ENCODE measurements at regions not wholly inside any gene's neighbourhood (a gene's known extent, or its start where the extent isn't known, plus 50 kb on each side); places are given as distances from the start of the nearest gene placed in this dataset.

DNA sequence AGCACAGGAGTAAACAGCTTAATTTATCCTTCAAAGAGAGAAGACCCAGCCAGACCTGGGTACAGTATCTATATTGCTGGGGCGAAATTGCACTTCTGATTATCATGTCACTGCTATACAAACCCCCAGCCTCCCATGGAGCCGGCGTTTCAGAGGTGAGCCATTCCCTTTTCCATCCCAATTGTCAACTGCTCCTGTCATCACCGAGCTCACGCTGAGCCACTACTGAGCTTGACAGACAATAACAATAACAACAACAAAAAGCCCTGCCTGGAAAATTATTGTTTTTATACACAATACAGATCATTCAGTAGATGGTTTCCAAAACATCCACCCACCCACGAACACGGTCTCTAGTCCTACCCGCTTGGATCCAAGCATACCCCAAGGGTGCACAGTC is 129.0 kb upstream of the JARID2 start:
- H3K9ac ChIP-seq: no peak overlapping the region
- no peaks in the 10 kb centered on the region for H3K9me3 ChIP-seq
- no peak overlapping the region for H3K4me3 ChIP-seq (ENCODE audit: low read depth in 2 of 2, low read length in 1 of 2)
- no peaks in the 10 kb centered on the region for H3K9me2 ChIP-seq
- no peaks in the 10 kb centered on the region for H3F3A ChIP-seq (replicated peaks; ENCODE audit: insufficient read depth)
- no peak overlapping the region for H3K27ac ChIP-seq (ENCODE audit: low read depth in 2 of 2, low read length in 1 of 2)
- no peak for DNase-seq
- WGBS (ENCODE audit: low lambda C conversion rate): 65% methylated on average over 8 of the region's 8 CpGs
- CTCF ChIA-PET: no interaction called here
- no peak for TF ChIP-seq GABPA (IDR thresholded peaks at IDR 0.05; ENCODE audit: low read depth)
- no peak for TF ChIP-seq RFX5 (IDR thresholded peaks at IDR 0.05; ENCODE audit: low read length)
- TF ChIP-seq YY1 (IDR thresholded peaks at IDR 0.05; ENCODE audit: low read depth): no peak
- TF ChIP-seq, protein P1, sequence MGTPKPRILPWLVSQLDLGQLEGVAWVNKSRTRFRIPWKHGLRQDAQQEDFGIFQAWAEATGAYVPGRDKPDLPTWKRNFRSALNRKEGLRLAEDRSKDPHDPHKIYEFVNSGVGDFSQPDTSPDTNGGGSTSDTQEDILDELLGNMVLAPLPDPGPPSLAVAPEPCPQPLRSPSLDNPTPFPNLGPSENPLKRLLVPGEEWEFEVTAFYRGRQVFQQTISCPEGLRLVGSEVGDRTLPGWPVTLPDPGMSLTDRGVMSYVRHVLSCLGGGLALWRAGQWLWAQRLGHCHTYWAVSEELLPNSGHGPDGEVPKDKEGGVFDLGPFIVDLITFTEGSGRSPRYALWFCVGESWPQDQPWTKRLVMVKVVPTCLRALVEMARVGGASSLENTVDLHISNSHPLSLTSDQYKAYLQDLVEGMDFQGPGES (IDR thresholded peaks at IDR 0.05; ENCODE audit: low read depth, low read length): no peak
- TF ChIP-seq TAF1 (IDR thresholded peaks at IDR 0.05; ENCODE audit: borderline replicate concordance, low read depth, low read length): no peak
- no peak for TF ChIP-seq GATA2 (CRISPR knock-in tag; IDR thresholded peaks at IDR 0.05)
- TF ChIP-seq, protein P2, sequence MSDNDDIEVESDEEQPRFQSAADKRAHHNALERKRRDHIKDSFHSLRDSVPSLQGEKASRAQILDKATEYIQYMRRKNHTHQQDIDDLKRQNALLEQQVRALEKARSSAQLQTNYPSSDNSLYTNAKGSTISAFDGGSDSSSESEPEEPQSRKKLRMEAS (IDR thresholded peaks at IDR 0.05; ENCODE audit: low read depth): no peak
- TF ChIP-seq NRF1 (IDR thresholded peaks at IDR 0.05; ENCODE audit: low read depth, low read length): no peak
- H2AFZ ChIP-seq (ENCODE audit: low read depth): no peak overlapping the region
- POLR2A ChIA-PET: interaction anchor here (0.8 kb wide), 1 partner anchor 10 kb away, joined by 3 read pairs; no protein-coding TSS in a partner anchor
- H3K4me2 ChIP-seq: no peak overlapping the region
- H3K36me3 ChIP-seq (replicated peaks in 1 of 2; ENCODE audit: control insufficient read depth in 1 of 2, insufficient read depth in 2 of 2, low read length in 1 of 2): no peaks in the 10 kb centered on the region
- H4K20me1 ChIP-seq (ENCODE audit: insufficient read depth): no peaks in the 10 kb centered on the region
- no peaks in the 10 kb centered on the region for H3K4me1 ChIP-seq (ENCODE audit: control insufficient read depth in 1 of 2, insufficient read depth in 2 of 2, low read depth in 1 of 2, low read length in 1 of 2)
- H3K27me3 ChIP-seq (ENCODE audit: insufficient read depth): no peaks in the 10 kb centered on the region
- no peaks in the 10 kb centered on the region for H3K79me2 ChIP-seq (ENCODE audit: insufficient read depth)

DNA sequence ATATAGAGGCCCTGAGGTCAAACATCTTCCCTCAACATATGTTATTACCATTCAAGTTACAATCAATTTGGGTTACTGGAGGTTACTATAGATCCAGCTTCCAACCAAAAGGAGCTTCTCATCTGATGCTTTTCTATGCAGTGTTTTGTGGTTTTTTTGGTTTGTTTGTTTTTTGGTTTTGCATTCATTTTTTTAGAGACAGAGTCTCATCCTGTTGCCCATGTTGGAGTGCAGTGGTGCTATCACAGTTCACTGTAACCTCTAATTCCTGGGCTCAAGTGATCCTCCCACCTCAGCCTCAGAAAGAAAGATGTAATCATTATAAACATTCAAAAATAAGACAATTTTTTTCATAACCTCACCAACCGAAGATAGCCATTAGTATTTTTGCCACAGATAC is 124.4 kb upstream of the JARID2 start:
- POLR2A ChIA-PET: no interaction called here

More for the DNA sequence above, 124.4 kb upstream of the JARID2 start:
- 46% methylated on average over 1 of the region's 1 CpG for WGBS (ENCODE audit: low lambda C conversion rate)
- Histone ChIP-seq H3K27me3 (ENCODE audit: insufficient read depth) (no peaks in the 10 kb centered on the region), H4K20me1 (ENCODE audit: insufficient read depth) (no peaks in the 10 kb centered on the region), H3K9me2 (no peaks in the 10 kb centered on the region), H3K27ac (ENCODE audit: low read depth in 2 of 2, low read length in 1 of 2) (no peak overlapping the region), H3K4me3 (ENCODE audit: low read depth in 2 of 2, low read length in 1 of 2) (no peak overlapping the region), H3K4me2 (no peak overlapping the region), H3K79me2 (ENCODE audit: insufficient read depth) (no peaks in the 10 kb centered on the region), H3F3A (replicated peaks; ENCODE audit: insufficient read depth) (no peaks in the 10 kb centered on the region), H2AFZ (ENCODE audit: low read depth) (no peak overlapping the region), H3K9ac (no peak overlapping the region), H3K9me3 (no peaks in the 10 kb centered on the region), H3K36me3 (replicated peaks in 1 of 2; ENCODE audit: control insufficient read depth in 1 of 2, insufficient read depth in 2 of 2, low read length in 1 of 2) (no peaks in the 10 kb centered on the region), H3K4me1 (ENCODE audit: control insufficient read depth in 1 of 2, insufficient read depth in 2 of 2, low read depth in 1 of 2, low read length in 1 of 2) (no peaks in the 10 kb centered on the region)
- CTCF ChIA-PET: interaction anchor here (1.0 kb wide), 1 partner anchor 13 kb away, joined by 3 read pairs; no protein-coding TSS in a partner anchor
- no peak for DNase-seq
- TF ChIP-seq GABPA (IDR thresholded peaks at IDR 0.05; ENCODE audit: low read depth) (no peak), TEAD4 (IDR thresholded peaks at IDR 0.05; ENCODE audit: borderline replicate concordance, insufficient read depth) (no peak), TCF12 (IDR thresholded peaks at IDR 0.05) (no peak), JUND (IDR thresholded peaks at IDR 0.05) (no peak), SMC3 (IDR thresholded peaks at IDR 0.05; ENCODE audit: low read depth, low read length) (no peak), CHD2 (IDR thresholded peaks at IDR 0.05; ENCODE audit: low read length, partially characterized antibody) (no peak), NRF1 (IDR thresholded peaks at IDR 0.05; ENCODE audit: low read depth, low read length) (no peak), RXRA (IDR thresholded peaks at IDR 0.05; ENCODE audit: borderline replicate concordance, low read depth) (no peak), EZH2phosphoT487 (IDR thresholded peaks at IDR 0.05; ENCODE audit: borderline replicate concordance, low read depth) (no peak), MXI1 (IDR thresholded peaks at IDR 0.05; ENCODE audit: low read depth, low read length) (no peak), RAD21 (IDR thresholded peaks at IDR 0.05; ENCODE audit: low read length) (no peak), YY1 (IDR thresholded peaks at IDR 0.05; ENCODE audit: low read depth) (no peak), EP300 (IDR thresholded peaks at IDR 0.05; ENCODE audit: borderline replicate concordance in 1 of 2, low read depth in 1 of 2, low read length in 1 of 2) (no peak), FOSL2 (IDR thresholded peaks at IDR 0.05; ENCODE audit: borderline replicate concordance, low read depth) (no peak)
- TF ChIP-seq, protein P1 (IDR thresholded peaks at IDR 0.05; ENCODE audit: low read depth, low read length): no peak
- TF ChIP-seq, protein P3, sequence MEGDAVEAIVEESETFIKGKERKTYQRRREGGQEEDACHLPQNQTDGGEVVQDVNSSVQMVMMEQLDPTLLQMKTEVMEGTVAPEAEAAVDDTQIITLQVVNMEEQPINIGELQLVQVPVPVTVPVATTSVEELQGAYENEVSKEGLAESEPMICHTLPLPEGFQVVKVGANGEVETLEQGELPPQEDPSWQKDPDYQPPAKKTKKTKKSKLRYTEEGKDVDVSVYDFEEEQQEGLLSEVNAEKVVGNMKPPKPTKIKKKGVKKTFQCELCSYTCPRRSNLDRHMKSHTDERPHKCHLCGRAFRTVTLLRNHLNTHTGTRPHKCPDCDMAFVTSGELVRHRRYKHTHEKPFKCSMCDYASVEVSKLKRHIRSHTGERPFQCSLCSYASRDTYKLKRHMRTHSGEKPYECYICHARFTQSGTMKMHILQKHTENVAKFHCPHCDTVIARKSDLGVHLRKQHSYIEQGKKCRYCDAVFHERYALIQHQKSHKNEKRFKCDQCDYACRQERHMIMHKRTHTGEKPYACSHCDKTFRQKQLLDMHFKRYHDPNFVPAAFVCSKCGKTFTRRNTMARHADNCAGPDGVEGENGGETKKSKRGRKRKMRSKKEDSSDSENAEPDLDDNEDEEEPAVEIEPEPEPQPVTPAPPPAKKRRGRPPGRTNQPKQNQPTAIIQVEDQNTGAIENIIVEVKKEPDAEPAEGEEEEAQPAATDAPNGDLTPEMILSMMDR (IDR thresholded peaks at IDR 0.05): no peak

Measured in SK-N-SH (cell line).